ENCODE measurements at regions not wholly inside any gene's neighbourhood (a gene's known extent, or its start where the extent isn't known, plus 50 kb on each side); places are given as distances from the start of the nearest gene placed in this dataset.
"Not testable (repeated sequence)": the region's sequence is repeated elsewhere in the genome, so short reads cannot be mapped to it uniquely, and the experiment has no call there.

DNA sequence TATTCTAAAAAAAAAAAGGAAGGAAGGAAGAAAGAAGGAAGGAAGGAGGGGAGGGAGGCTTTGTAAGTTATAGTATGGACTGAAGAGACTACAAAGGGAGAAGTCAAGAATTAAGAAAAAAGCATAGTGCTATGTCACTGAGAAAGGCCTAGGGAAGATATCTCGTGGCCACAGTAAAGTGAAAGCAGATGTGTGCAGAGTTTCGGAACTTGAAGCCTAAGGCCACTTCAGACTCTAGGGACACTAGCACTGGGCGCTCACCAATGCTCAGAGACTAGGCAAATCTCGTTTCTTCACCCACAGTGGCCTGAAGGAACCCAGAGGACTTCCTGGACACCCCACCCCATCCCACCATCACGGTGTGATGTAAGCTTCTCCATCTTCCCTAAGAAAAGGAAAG is 181.4 kb upstream of the TRPM3 start:
- Histone ChIP-seq H3K4me3 (ENCODE audit: low read depth, low read length) (no peak overlapping the region), H3K9me3 (ENCODE audit: control insufficient read depth, insufficient read depth, low read length) (no peaks in the 10 kb centered on the region), H3K27me3 (ENCODE audit: control insufficient read depth, insufficient read depth, low read length) (no peaks in the 10 kb centered on the region), H3K36me3 (ENCODE audit: control insufficient read depth, insufficient read depth, low read length) (no peaks in the 10 kb centered on the region), H3K4me1 (ENCODE audit: control insufficient read depth, insufficient read depth, low read length) (peaks cover 3% of the 10 kb centered on the region), H3K9ac (ENCODE audit: low read depth, low read length) (no peak overlapping the region)

GRCh38 chr9:71295928-71296327 is 174.5 kb upstream of the TRPM3 start:
- H3K4me3 ChIP-seq (ENCODE audit: low read depth, low read length): no peak overlapping the region
- no peak overlapping the region for H3K9ac ChIP-seq (ENCODE audit: low read depth, low read length)
- H3K9me3 ChIP-seq (ENCODE audit: control insufficient read depth, insufficient read depth, low read length): no peaks in the 10 kb centered on the region
- no peaks in the 10 kb centered on the region for H3K36me3 ChIP-seq (ENCODE audit: control insufficient read depth, insufficient read depth, low read length)
- H3K27me3 ChIP-seq (ENCODE audit: control insufficient read depth, insufficient read depth, low read length): no peaks in the 10 kb centered on the region
- H3K4me1 ChIP-seq (ENCODE audit: control insufficient read depth, insufficient read depth, low read length): peaks cover 3% of the 10 kb centered on the region

- H3K36me3 ChIP-seq (ENCODE audit: control insufficient read depth, insufficient read depth, low read length): no peaks in the 10 kb centered on the region
- no peaks in the 10 kb centered on the region for H3K27me3 ChIP-seq (ENCODE audit: control insufficient read depth, insufficient read depth, low read length)
- no peak overlapping the region for H3K4me3 ChIP-seq (ENCODE audit: low read depth, low read length)
- H3K4me1 ChIP-seq (ENCODE audit: control insufficient read depth, insufficient read depth, low read length): peaks cover 5% of the 10 kb centered on the region
- H3K9me3 ChIP-seq (ENCODE audit: control insufficient read depth, insufficient read depth, low read length): no peaks in the 10 kb centered on the region
- no peak overlapping the region for H3K9ac ChIP-seq (ENCODE audit: low read depth, low read length)
Measured at GRCh38 chr9:71286146-71286545, 164.7 kb upstream of the TRPM3 start.

DNA sequence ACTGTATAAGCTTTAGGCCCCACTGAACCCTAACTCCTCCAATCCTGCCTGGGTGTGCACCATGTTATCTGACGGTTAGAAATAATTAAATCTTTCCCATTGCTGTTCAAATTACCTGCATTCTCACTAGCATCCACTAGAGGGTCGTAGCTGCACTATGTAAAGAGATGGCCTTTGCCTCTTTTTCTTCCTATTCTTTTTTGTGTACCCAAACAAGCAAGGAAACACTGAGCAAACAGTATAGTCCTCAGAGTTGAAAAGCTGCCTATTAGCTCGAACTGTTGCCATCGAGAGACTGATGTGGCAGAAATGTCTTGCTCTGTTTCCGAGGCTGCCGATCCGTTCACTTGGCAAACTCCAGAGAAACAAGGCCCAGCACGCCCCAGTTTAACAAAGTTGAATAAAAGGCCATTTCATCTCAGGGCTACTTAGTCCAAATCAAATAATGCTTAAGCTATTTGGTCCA is 163.8 kb upstream of the TRPM3 start:
- H3K9ac ChIP-seq (ENCODE audit: low read depth, low read length): no peak overlapping the region
- peaks cover 5% of the 10 kb centered on the region for H3K4me1 ChIP-seq (ENCODE audit: control insufficient read depth, insufficient read depth, low read length)
- no peaks in the 10 kb centered on the region for H3K36me3 ChIP-seq (ENCODE audit: control insufficient read depth, insufficient read depth, low read length)
- no peaks in the 10 kb centered on the region for H3K9me3 ChIP-seq (ENCODE audit: control insufficient read depth, insufficient read depth, low read length)
- no peak overlapping the region for H3K4me3 ChIP-seq (ENCODE audit: low read depth, low read length)
- no peaks in the 10 kb centered on the region for H3K27me3 ChIP-seq (ENCODE audit: control insufficient read depth, insufficient read depth, low read length)

DNA sequence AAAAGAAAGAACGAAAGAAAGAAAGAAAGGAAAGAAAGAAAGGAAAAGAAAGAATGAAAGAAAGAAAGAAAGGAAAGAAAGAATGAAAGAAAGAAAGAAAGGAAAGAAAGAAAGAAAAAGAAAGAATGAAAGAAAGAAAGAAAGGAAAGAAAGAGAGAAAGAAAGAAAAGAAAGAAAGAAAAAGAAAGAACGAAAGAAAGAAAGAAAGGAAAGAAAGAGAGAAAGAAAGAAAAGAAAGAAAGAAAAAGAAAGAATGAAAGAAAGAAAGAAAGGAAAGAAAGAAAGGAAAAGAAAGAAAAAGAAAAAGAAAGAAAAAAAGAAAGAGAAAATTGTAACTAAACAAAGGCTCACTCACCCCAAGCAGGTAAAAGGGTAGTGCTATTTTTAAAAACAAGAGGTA is 160.7 kb upstream of the TRPM3 start:
- not testable (repeated sequence) for H3K9me3 ChIP-seq (ENCODE audit: control insufficient read depth, insufficient read depth, low read length); H3K9ac ChIP-seq (ENCODE audit: low read depth, low read length); H3K4me1 ChIP-seq (ENCODE audit: control insufficient read depth, insufficient read depth, low read length); H3K4me3 ChIP-seq (ENCODE audit: low read depth, low read length); H3K36me3 ChIP-seq (ENCODE audit: control insufficient read depth, insufficient read depth, low read length); H3K27me3 ChIP-seq (ENCODE audit: control insufficient read depth, insufficient read depth, low read length)

DNA sequence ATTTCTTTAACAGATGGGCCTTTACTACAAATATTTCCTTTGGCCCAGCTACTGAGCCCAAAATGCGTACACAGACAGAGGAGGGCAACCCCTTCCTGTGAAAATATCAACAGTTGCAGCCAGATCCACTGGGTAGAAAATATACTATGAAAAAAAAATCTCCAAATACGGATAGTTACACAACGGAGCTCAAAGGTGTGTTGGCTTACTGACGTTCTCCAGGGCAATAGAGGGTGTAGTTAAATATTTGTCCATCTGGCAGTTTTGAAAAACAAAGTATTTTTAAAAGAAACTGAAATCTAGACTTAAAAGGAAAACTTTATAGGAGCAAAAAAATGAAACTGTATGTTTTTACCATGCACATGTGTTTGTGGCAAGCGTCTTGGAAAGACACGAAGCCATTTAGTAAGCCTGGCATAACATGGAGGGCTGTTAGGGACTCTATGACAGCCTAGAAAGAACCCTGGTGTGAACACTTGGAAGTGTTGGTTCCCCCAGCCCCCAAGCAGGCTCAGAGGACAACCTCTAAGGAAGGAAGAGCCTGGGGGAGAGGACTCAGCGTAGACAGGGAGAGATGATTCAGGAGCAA is 157.8 kb upstream of the TRPM3 start:
- no peaks in the 10 kb centered on the region for H3K36me3 ChIP-seq (ENCODE audit: control insufficient read depth, insufficient read depth, low read length)
- H3K9ac ChIP-seq (ENCODE audit: low read depth, low read length): no peak overlapping the region
- no peaks in the 10 kb centered on the region for H3K9me3 ChIP-seq (ENCODE audit: control insufficient read depth, insufficient read depth, low read length)
- no peak overlapping the region for H3K4me3 ChIP-seq (ENCODE audit: low read depth, low read length)
- no peaks in the 10 kb centered on the region for H3K4me1 ChIP-seq (ENCODE audit: control insufficient read depth, insufficient read depth, low read length)
- H3K27me3 ChIP-seq (ENCODE audit: control insufficient read depth, insufficient read depth, low read length): no peaks in the 10 kb centered on the region

DNA sequence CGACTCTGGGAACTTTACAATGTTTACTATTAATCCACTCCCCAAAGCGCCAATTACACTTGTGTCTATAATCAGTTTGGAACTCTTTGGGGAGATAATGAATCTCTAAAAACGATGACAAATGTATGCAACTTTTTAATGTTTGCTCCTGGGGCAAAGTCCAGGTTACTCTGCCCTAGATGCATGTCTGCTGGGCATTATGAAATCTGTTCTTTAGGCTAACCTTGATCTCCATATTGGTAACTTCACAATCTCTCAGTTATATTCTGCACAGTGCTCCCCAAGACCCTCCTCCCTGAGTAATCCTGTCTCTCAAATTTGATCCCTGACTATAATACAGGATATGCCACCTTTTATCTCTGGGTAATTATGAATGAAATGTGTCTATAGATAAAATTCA is 152.2 kb upstream of the TRPM3 start:
- Histone ChIP-seq H3K4me1 (ENCODE audit: control insufficient read depth, insufficient read depth, low read length) (peaks cover 6% of the 10 kb centered on the region), H3K4me3 (ENCODE audit: low read depth, low read length) (no peak overlapping the region), H3K9ac (ENCODE audit: low read depth, low read length) (no peak overlapping the region), H3K27me3 (ENCODE audit: control insufficient read depth, insufficient read depth, low read length) (no peaks in the 10 kb centered on the region), H3K36me3 (ENCODE audit: control insufficient read depth, insufficient read depth, low read length) (no peaks in the 10 kb centered on the region), H3K9me3 (ENCODE audit: control insufficient read depth, insufficient read depth, low read length) (no peaks in the 10 kb centered on the region)

DNA sequence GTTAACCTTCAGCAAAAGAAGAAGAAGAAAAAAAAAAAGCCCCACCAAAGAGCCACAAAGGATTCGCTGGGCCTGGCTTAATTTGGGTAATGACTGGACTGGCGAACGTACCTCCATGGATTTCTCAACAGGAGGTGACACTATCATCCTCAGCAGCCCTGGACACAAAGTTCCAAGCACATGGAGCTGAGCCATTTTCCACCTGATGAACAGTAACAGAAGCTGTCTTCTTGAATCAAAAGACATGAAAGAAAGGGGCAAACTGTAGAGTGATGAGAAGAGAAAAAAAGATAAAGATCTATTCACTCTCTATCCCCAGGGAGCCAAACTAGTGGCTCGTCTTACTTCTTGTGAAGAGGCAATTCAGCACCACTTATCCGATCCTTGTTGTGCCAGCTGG is 150.2 kb upstream of the TRPM3 start:
- H3K4me3 ChIP-seq (ENCODE audit: low read depth, low read length): no peak overlapping the region
- no peak overlapping the region for H3K9ac ChIP-seq (ENCODE audit: low read depth, low read length)
- H3K27me3 ChIP-seq (ENCODE audit: control insufficient read depth, insufficient read depth, low read length): no peaks in the 10 kb centered on the region
- no peaks in the 10 kb centered on the region for H3K9me3 ChIP-seq (ENCODE audit: control insufficient read depth, insufficient read depth, low read length)
- no peaks in the 10 kb centered on the region for H3K36me3 ChIP-seq (ENCODE audit: control insufficient read depth, insufficient read depth, low read length)
- peaks cover 6% of the 10 kb centered on the region for H3K4me1 ChIP-seq (ENCODE audit: control insufficient read depth, insufficient read depth, low read length)

GRCh38 chr9:71270554-71270953 is 149.1 kb upstream of the TRPM3 start:
- H3K4me3 ChIP-seq (ENCODE audit: low read depth, low read length): no peak overlapping the region
- H3K9ac ChIP-seq (ENCODE audit: low read depth, low read length): no peak overlapping the region
- peaks cover 6% of the 10 kb centered on the region for H3K4me1 ChIP-seq (ENCODE audit: control insufficient read depth, insufficient read depth, low read length)
- no peaks in the 10 kb centered on the region for H3K36me3 ChIP-seq (ENCODE audit: control insufficient read depth, insufficient read depth, low read length)
- no peaks in the 10 kb centered on the region for H3K9me3 ChIP-seq (ENCODE audit: control insufficient read depth, insufficient read depth, low read length)
- no peaks in the 10 kb centered on the region for H3K27me3 ChIP-seq (ENCODE audit: control insufficient read depth, insufficient read depth, low read length)

DNA sequence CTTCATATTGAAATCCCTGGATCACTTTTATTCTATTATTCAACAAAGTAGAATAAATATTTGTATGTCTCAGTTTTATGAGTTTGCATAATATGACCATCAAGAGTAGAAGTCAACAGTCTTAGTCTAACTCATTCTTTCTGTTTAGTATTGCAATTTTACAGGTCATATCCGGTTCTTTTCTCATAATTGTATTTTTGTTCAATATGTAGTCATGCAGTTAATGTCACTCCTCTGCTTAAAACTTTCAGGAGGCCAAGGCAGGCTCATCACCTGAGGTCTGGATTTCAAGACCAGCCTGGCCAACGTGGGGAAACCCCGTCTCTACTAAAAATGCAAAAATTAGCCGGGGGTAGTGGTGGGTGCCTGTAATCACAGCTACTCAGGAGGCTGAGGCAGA is 148.4 kb upstream of the TRPM3 start:
- no peaks in the 10 kb centered on the region for H3K36me3 ChIP-seq (ENCODE audit: control insufficient read depth, insufficient read depth, low read length)
- peaks cover 6% of the 10 kb centered on the region for H3K4me1 ChIP-seq (ENCODE audit: control insufficient read depth, insufficient read depth, low read length)
- no peaks in the 10 kb centered on the region for H3K27me3 ChIP-seq (ENCODE audit: control insufficient read depth, insufficient read depth, low read length)
- H3K9me3 ChIP-seq (ENCODE audit: control insufficient read depth, insufficient read depth, low read length): no peaks in the 10 kb centered on the region
- no peak overlapping the region for H3K4me3 ChIP-seq (ENCODE audit: low read depth, low read length)
- no peak overlapping the region for H3K9ac ChIP-seq (ENCODE audit: low read depth, low read length)

DNA sequence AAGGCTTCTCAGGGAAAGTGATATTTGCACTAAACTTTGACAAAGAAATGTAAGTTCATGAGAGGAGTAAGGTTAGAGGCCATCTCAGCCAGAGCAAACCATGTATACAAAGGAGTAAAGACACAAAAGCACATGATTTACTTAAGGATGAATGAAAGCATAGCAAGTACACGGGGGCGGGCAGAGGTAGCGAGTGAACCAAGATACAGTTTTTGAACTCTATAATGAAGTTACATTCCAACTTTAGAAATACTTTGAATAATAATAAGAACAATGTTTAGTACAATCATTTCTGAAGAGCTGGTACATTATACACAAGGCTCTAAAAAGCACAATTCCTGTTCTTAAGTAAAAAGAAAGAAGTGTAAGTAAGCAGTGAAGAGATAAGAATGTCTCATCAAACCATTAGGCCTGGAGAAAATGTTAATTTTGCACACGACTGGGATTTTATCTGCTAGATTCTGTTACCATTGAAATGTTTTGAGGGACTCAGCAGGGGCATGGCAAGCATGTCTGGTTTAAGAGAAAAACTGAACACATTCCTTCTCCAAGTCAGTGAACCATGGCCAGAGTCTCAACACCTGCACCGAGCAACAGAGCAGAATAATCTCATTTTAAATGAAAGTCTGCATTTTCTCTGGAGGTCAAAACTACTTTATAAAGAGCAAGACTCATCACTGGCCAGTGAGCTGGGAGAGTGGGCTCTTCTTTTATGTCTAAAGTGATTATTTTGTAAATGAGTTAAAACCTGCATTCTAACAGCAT is 147.6 kb upstream of the TRPM3 start:
- no peaks in the 10 kb centered on the region for H3K36me3 ChIP-seq (ENCODE audit: control insufficient read depth, insufficient read depth, low read length)
- H3K9me3 ChIP-seq (ENCODE audit: control insufficient read depth, insufficient read depth, low read length): no peaks in the 10 kb centered on the region
- H3K4me1 ChIP-seq (ENCODE audit: control insufficient read depth, insufficient read depth, low read length): peaks cover 6% of the 10 kb centered on the region
- no peak overlapping the region for H3K9ac ChIP-seq (ENCODE audit: low read depth, low read length)
- no peaks in the 10 kb centered on the region for H3K27me3 ChIP-seq (ENCODE audit: control insufficient read depth, insufficient read depth, low read length)
- H3K4me3 ChIP-seq (ENCODE audit: low read depth, low read length): no peak overlapping the region

GRCh38 chr9:71263451-71263850 is 142.0 kb upstream of the TRPM3 start:
- no peak overlapping the region for H3K4me3 ChIP-seq (ENCODE audit: low read depth, low read length)
- H3K4me1 ChIP-seq (ENCODE audit: control insufficient read depth, insufficient read depth, low read length): no peaks in the 10 kb centered on the region
- no peak overlapping the region for H3K9ac ChIP-seq (ENCODE audit: low read depth, low read length)
- no peaks in the 10 kb centered on the region for H3K27me3 ChIP-seq (ENCODE audit: control insufficient read depth, insufficient read depth, low read length)
- no peaks in the 10 kb centered on the region for H3K9me3 ChIP-seq (ENCODE audit: control insufficient read depth, insufficient read depth, low read length)
- no peaks in the 10 kb centered on the region for H3K36me3 ChIP-seq (ENCODE audit: control insufficient read depth, insufficient read depth, low read length)
